ENCODE measurements at regions not wholly inside any gene's neighbourhood (a gene's known extent, or its start where the extent isn't known, plus 50 kb on each side); places are given as distances from the start of the nearest gene placed in this dataset.
A peak's percentile ranks its signal among the peaks of the same experiment; 100 is the strongest.
"Not testable (repeated sequence)": the region's sequence is repeated elsewhere in the genome, so short reads cannot be mapped to it uniquely, and the experiment has no call there.

GRCh38 chr14:89697281-89698060 lies 257.1 kb downstream of the EFCAB11 start:
- DNase-seq (ENCODE audit: low read depth in 3 of 3), result no peak

GRCh38 chr14:89695846-89696245 lies 258.7 kb downstream of the EFCAB11 start:
- no peak for DNase-seq (ENCODE audit: low read depth in 3 of 3)

GRCh38 chr14:89690139-89690538 lies 264.4 kb downstream of the EFCAB11 start:
- DNase-seq (ENCODE audit: low read depth in 3 of 3), result no peak

GRCh38 chr14:89689711-89690110 lies 264.8 kb downstream of the EFCAB11 start:
- not testable (repeated sequence) for DNase-seq (ENCODE audit: low read depth in 3 of 3)

GRCh38 chr14:89688507-89689211 lies 265.9 kb downstream of the EFCAB11 start:
- no peak for DNase-seq (ENCODE audit: low read depth in 3 of 3)

- DNase-seq (ENCODE audit: low read depth in 3 of 3), result not testable (repeated sequence)
These were observed 267.4 kb downstream of the EFCAB11 start for GRCh38 chr14:89687129-89687528.

- DNase-seq (ENCODE audit: low read depth in 3 of 3), result no peak
These were observed 267.1 kb upstream of the FOXN3 start for GRCh38 chr14:89684139-89684538.

- DNase-seq (ENCODE audit: low read depth in 3 of 3), result peak in 2 of 3 experiments; percentile 28 to 40
These were observed 264.3 kb upstream of the FOXN3 start for GRCh38 chr14:89681086-89682018.

GRCh38 chr14:89680156-89680555 lies 263.1 kb upstream of the FOXN3 start:
- no peak for DNase-seq (ENCODE audit: low read depth in 3 of 3)

- no peak for DNase-seq (ENCODE audit: low read depth in 3 of 3)
These were observed 261.7 kb upstream of the FOXN3 start for GRCh38 chr14:89678768-89679167.

GRCh38 chr14:89675590-89675989 lies 258.6 kb upstream of the FOXN3 start:
- DNase-seq (ENCODE audit: low read depth in 3 of 3), result no peak

- DNase-seq (ENCODE audit: low read depth in 3 of 3), result no peak
These were observed 257.9 kb upstream of the FOXN3 start for GRCh38 chr14:89674936-89675335.

- DNase-seq (ENCODE audit: low read depth in 3 of 3), result no peak
These were observed 257.2 kb upstream of the FOXN3 start for GRCh38 chr14:89674240-89674639.

- DNase-seq (ENCODE audit: low read depth in 3 of 3), result no peak
These were observed 256.6 kb upstream of the FOXN3 start for GRCh38 chr14:89673512-89674225.

GRCh38 chr14:89672636-89673511 lies 255.8 kb upstream of the FOXN3 start:
- DNase-seq (ENCODE audit: low read depth in 3 of 3), result no peak

GRCh38 chr14:89669193-89669592 lies 252.2 kb upstream of the FOXN3 start:
- no peak for DNase-seq (ENCODE audit: low read depth in 3 of 3)

GRCh38 chr14:89667983-89668382 lies 250.9 kb upstream of the FOXN3 start:
- DNase-seq (ENCODE audit: low read depth in 3 of 3), result no peak

- DNase-seq (ENCODE audit: low read depth in 3 of 3), result not testable (repeated sequence)
These were observed 248.5 kb upstream of the FOXN3 start for GRCh38 chr14:89665300-89666081.

GRCh38 chr14:89661392-89661791 lies 244.4 kb upstream of the FOXN3 start:
- DNase-seq (ENCODE audit: low read depth in 3 of 3), result no peak
